Glutamatergic neuron (in vitro differentiated cells): ENCODE measurements at regions not wholly inside any gene's neighbourhood (a gene's known extent, or its start where the extent isn't known, plus 50 kb on each side); places are given as distances from the start of the nearest gene placed in this dataset.

ENCODE experiments used
- DNase-seq: peaks from one replicate; pipeline ENCODE4 v3.0.0; 2022
- H3K27ac Mint-ChIP-seq: one replicate; pipeline ENCODE4 v1.8.0; 2020; ENCODE audit warnings: mild to moderate bottlenecking, mixed read lengths, inconsistent platforms; ENCODE audit not compliant: unreplicated experiment
- H3K27me3 Mint-ChIP-seq: one replicate; pipeline ENCODE4 v1.8.0; 2020; ENCODE audit warnings: mild to moderate bottlenecking, moderate library complexity, mixed read lengths, inconsistent platforms; ENCODE audit not compliant: unreplicated experiment
- H3K36me3 Mint-ChIP-seq: one replicate; pipeline ENCODE4 v1.8.0; 2020; ENCODE audit warnings: mild to moderate bottlenecking, mixed read lengths, inconsistent platforms; ENCODE audit not compliant: unreplicated experiment
- H3K4me1 Mint-ChIP-seq: one replicate; pipeline ENCODE4 v1.8.0; 2020; ENCODE audit warnings: mild to moderate bottlenecking, low read depth, mixed read lengths, inconsistent platforms; ENCODE audit not compliant: unreplicated experiment
- H3K4me3 Mint-ChIP-seq: one replicate; pipeline ENCODE4 v1.8.0; 2020; ENCODE audit warnings: mild to moderate bottlenecking, mixed read lengths, inconsistent platforms; ENCODE audit not compliant: unreplicated experiment
- H3K9me3 Mint-ChIP-seq: one replicate; pipeline ENCODE4 v1.8.0; 2020; ENCODE audit warnings: mild to moderate bottlenecking, moderate library complexity, mixed read lengths, inconsistent platforms; ENCODE audit not compliant: unreplicated experiment
- TF ChIP-seq, protein P1 (sequence below): fragments of 200-600 bp; sonication (generic); IDR thresholded peaks from one replicate; pipeline ENCODE4 v1.5.0; 2021; ENCODE audit not compliant: partially characterized antibody, unreplicated experiment

DNA sequence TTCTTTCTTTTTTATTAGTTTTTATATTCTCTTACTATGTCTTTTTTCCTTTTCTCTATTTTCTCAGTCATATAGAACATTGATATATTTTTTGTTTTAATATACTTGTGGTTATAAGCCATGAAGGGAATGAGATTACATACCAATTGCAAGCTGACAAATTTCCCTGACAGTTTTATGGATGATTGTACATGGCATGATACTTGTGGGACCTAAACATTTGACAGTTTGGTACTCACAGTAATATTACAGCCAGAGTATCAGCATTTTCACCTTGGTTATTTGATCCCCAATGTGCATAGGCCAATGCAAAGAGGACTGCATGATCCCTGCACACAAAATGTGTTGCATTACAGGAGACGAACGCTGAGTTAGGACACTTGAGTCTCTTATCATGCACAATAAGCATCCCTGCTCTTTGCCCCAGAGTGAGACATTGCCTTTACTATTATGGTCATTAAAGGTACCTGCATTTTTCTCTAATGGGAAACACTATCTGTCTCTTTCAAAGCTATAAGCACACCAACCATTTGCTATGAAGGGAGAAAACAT, 713.4 kb upstream of the PCDH20 start:
- H3K9me3 Mint-ChIP-seq: no peaks in the 10 kb centered on the region
- no peak overlapping the region for H3K4me3 Mint-ChIP-seq
- H3K27me3 Mint-ChIP-seq: no peaks in the 10 kb centered on the region
- TF ChIP-seq, protein P1, sequence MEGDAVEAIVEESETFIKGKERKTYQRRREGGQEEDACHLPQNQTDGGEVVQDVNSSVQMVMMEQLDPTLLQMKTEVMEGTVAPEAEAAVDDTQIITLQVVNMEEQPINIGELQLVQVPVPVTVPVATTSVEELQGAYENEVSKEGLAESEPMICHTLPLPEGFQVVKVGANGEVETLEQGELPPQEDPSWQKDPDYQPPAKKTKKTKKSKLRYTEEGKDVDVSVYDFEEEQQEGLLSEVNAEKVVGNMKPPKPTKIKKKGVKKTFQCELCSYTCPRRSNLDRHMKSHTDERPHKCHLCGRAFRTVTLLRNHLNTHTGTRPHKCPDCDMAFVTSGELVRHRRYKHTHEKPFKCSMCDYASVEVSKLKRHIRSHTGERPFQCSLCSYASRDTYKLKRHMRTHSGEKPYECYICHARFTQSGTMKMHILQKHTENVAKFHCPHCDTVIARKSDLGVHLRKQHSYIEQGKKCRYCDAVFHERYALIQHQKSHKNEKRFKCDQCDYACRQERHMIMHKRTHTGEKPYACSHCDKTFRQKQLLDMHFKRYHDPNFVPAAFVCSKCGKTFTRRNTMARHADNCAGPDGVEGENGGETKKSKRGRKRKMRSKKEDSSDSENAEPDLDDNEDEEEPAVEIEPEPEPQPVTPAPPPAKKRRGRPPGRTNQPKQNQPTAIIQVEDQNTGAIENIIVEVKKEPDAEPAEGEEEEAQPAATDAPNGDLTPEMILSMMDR: no peak
- DNase-seq: no peak
- H3K27ac Mint-ChIP-seq: no peak overlapping the region
- no peaks in the 10 kb centered on the region for H3K36me3 Mint-ChIP-seq
- H3K4me1 Mint-ChIP-seq: peaks cover 17% of the 10 kb centered on the region

DNA sequence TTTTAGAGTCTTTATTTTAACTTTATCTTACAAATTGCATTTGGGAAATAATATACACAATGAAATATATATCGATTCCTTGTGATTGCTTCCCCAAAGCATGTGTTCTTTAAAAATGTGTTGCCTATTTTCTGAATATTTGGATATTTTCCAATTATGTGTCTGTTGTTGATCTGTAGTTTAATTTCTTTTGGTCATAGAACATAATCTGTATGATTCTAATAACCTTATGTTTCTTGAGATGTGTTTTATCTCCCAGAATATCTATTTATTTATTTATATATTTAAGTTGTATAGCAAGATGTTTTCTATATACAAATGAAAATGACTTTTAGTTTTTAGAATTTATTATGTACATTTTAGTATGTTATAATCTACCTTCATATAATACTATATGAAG, 710.8 kb upstream of the PCDH20 start:
- Mint-ChIP-seq H3K4me1 (peaks cover 20% of the 10 kb centered on the region), H3K36me3 (no peaks in the 10 kb centered on the region), H3K9me3 (no peaks in the 10 kb centered on the region), H3K27me3 (no peaks in the 10 kb centered on the region), H3K4me3 (no peak overlapping the region), H3K27ac (no peak overlapping the region)
- TF ChIP-seq, protein P1: no peak
- no peak for DNase-seq

DNA sequence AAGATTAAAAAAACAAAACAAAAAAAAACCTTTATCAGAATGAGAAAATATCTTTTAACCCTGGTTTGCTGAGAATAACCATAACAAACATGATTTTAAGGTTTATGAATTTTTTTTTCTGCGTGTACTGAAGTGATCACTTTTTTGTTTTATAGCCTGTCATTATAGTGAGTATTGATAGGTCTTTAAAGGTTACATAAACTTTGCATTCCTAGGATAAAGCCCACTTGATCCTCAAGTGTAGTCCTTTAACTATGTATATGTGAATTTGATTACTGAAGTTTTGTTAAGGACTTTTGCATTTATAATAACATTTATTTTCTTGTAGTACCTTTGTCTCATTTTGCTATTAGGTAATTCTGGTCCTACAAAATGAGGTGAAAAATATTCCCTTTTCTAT, 709.8 kb upstream of the PCDH20 start:
- no peaks in the 10 kb centered on the region for H3K27me3 Mint-ChIP-seq
- DNase-seq: no peak
- no peaks in the 10 kb centered on the region for H3K9me3 Mint-ChIP-seq
- H3K27ac Mint-ChIP-seq: no peak overlapping the region
- H3K4me1 Mint-ChIP-seq: peaks cover 15% of the 10 kb centered on the region
- no peaks in the 10 kb centered on the region for H3K36me3 Mint-ChIP-seq
- TF ChIP-seq, protein P1: no peak
- no peak overlapping the region for H3K4me3 Mint-ChIP-seq

DNA sequence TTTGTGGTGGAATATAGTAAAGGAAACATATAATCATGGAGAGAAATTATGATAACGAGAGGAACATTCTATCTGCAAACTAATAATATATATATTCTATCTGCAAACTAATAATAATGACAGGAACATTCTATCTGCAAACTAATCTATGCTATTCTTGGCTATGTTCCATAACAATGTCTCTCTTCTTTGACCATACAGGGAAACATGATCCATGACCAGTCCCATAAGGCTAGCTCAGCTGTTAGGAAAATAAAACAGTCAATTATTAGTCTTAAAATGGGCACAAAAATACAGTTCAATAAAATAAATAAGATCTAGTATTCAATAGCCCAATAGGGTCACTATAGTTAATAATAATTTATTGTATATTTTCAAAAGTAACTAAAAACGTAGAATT, 707.8 kb upstream of the PCDH20 start:
- TF ChIP-seq, protein P1: no peak
- Mint-ChIP-seq H3K4me1 (peaks cover 3% of the 10 kb centered on the region), H3K36me3 (no peaks in the 10 kb centered on the region), H3K27ac (no peak overlapping the region), H3K9me3 (no peaks in the 10 kb centered on the region), H3K27me3 (no peaks in the 10 kb centered on the region), H3K4me3 (no peak overlapping the region)
- no peak for DNase-seq

DNA sequence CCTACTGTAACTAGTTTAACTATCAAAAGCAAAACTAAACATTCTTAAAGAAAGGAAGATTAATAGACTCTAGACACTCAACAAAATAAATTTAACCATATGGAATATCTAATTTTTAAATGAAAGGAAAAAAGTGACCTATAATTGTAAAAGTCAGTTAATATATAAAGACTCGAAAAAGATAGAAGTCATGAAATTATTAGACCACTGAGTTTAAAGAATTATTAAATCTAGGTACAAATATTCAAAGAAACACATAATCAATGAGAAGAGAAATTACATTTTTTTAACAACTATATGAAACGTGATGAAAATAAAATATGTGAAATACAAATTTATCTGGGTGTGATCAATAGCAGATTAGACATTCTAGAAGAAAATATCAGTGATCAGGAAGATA, 706.8 kb upstream of the PCDH20 start:
- H3K27ac Mint-ChIP-seq: no peak overlapping the region
- no peaks in the 10 kb centered on the region for H3K27me3 Mint-ChIP-seq
- TF ChIP-seq, protein P1: no peak
- H3K4me1 Mint-ChIP-seq: peaks cover 3% of the 10 kb centered on the region
- no peaks in the 10 kb centered on the region for H3K36me3 Mint-ChIP-seq
- H3K9me3 Mint-ChIP-seq: no peaks in the 10 kb centered on the region
- DNase-seq: no peak
- no peak overlapping the region for H3K4me3 Mint-ChIP-seq
